Stomach (tissue), 4 donors: ENCODE measurements at regions not wholly inside any gene's neighbourhood (a gene's known extent, or its start where the extent isn't known, plus 50 kb on each side); places are given as distances from the start of the nearest gene placed in this dataset.

Experiments used
- CTCF ChIP-seq, 7 experiments: fragments of 450-650 bp in 4 of 7; fragments of 200-600 bp in 3 of 7; sonication (generic) in 3 of 7; IDR thresholded peaks; one replicate each; pipeline ENCODE4 v1.5.1; 2016 to 2019; ENCODE audit warnings: antibody characterized with exemption in 7 of 7, control low read depth in 2 of 7, mild to moderate bottlenecking in 1 of 7
- EP300 ChIP-seq: sonication (generic); formaldehyde crosslinking; IDR thresholded peaks from one replicate; pipeline ENCODE4 v1.6.1; 2017; ENCODE audit warnings: antibody characterized with exemption
- POLR2A ChIP-seq, 4 donors: fragments of 450-650 bp; IDR thresholded peaks; one replicate each; pipeline ENCODE4 v1.6.1; 2016; ENCODE audit warnings: antibody characterized with exemption in 4 of 4, control low read depth in 2 of 4, mild to moderate bottlenecking in 1 of 4, moderate library complexity in 1 of 4
- POLR2AphosphoS5 ChIP-seq, 3 donors: sonication (generic); formaldehyde crosslinking; IDR thresholded peaks; one replicate each; pipeline ENCODE4 v1.6.1; 2016; ENCODE audit warnings: antibody characterized with exemption in 3 of 3

GRCh38 chr9:17865881-17866280, 287.0 kb downstream of the SH3GL2 start:
- TF ChIP-seq CTCF (IDR thresholded peaks at IDR 0.05) (no peak), POLR2AphosphoS5 (IDR thresholded peaks at IDR 0.05) (no peak), POLR2A (IDR thresholded peaks at IDR 0.05) (no peak), EP300 (no peak)
